ENCODE measurements at regions not wholly inside any gene's neighbourhood (a gene's known extent, or its start where the extent isn't known, plus 50 kb on each side); places are given as distances from the start of the nearest gene placed in this dataset.

DNA sequence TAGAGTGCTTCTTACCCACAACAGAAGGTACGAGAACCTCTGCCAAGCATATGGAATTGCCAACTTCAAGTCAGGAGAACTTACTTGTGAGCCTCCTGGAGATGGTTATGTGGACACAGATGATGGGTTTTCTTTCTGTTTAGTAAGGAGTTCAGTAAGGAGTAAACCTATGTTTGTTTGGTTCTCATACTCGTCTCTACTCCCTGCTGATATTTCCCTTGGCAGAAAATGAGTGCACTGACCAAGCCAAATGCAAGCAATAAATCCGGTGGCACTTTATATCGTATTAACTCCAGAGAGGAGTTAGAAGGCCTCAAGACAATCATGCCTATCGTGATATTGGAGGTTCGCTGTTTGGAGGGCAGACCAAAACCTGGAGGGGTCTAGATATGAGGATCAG lies 83.2 kb upstream of the CYP1B1 start (continued):
- TF ChIP-seq, protein P1, sequence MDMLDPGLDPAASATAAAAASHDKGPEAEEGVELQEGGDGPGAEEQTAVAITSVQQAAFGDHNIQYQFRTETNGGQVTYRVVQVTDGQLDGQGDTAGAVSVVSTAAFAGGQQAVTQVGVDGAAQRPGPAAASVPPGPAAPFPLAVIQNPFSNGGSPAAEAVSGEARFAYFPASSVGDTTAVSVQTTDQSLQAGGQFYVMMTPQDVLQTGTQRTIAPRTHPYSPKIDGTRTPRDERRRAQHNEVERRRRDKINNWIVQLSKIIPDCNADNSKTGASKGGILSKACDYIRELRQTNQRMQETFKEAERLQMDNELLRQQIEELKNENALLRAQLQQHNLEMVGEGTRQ (CRISPR knock-in tag; IDR thresholded peaks at IDR 0.05), result no peak

DNA sequence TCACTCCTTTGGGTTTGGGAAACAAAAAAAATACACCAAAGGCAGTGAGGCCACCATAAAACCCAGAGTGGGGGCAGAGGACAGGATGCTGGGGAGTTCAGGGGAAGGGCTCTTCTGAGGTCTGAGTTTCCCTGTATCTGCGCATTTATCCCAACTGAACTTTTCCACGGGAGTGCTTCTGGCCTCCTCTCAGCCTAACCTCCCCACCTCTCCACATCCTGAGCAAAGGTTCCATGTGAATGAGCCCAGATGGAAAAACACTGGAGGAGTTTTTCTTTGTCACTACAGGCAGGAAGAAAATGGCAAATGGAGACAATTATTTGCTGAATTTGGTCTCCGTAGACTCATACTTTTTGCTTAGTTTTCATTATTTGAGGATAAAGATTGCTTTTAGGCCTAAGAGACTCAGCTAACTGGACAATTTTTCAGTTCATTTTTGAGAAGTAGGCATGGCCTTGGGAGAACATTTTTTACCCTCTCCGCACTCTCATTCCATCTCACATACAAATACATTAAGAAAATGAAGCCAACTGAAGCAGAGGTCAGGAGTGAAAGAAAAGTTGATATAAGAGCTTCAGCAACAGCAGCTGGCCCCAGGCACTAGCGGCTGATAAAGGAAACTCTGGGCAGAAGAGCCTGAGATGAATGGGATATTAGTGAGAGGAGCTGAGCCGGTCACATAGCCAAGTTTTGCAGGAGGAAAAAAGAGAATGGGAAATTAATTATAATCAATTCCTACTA lies 82.6 kb upstream of the CYP1B1 start:
- Mint-ChIP-seq H3K36me3 (no peaks in the 10 kb centered on the region), H3K9me3 (no peaks in the 10 kb centered on the region; the same call in 1 of the 2 replicates)
- CTCF ChIA-PET, result no interaction called here

DNA sequence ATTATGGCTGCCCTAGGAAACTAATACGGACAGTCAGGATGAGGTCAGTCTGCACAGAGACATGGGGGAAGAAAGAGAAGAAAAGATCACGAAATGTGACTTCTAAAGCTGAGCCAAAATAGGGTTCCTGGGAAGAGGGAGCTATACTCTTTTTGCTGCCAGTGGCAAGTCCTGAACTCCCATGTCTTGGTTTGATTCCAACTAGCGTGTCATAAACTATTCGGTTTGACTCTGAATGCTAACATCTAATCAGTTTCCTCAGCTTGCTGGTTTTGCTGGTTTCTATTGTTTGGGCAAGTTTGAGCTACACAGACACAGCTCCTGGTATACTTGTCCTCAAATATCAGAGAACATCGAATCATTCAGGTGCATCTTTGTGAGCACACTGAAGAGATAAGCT lies 80.5 kb upstream of the CYP1B1 start:
- no peak for DNase-seq (ENCODE audit: low spot score)
- Mint-ChIP-seq H3K27ac (no peak overlapping the region), H3K36me3 (no peaks in the 10 kb centered on the region), H3K9me3 (no peaks in the 10 kb centered on the region; the same call in 1 of the 2 replicates), H3K27me3 (ENCODE audit: low read depth) (peaks cover 16% of the 10 kb centered on the region), H3K4me1 (peaks cover 12% of the 10 kb centered on the region), H3K4me3 (no peak overlapping the region)
- no peak for ATAC-seq
- CTCF ChIA-PET, result no interaction called here
- TF ChIP-seq, protein P2, sequence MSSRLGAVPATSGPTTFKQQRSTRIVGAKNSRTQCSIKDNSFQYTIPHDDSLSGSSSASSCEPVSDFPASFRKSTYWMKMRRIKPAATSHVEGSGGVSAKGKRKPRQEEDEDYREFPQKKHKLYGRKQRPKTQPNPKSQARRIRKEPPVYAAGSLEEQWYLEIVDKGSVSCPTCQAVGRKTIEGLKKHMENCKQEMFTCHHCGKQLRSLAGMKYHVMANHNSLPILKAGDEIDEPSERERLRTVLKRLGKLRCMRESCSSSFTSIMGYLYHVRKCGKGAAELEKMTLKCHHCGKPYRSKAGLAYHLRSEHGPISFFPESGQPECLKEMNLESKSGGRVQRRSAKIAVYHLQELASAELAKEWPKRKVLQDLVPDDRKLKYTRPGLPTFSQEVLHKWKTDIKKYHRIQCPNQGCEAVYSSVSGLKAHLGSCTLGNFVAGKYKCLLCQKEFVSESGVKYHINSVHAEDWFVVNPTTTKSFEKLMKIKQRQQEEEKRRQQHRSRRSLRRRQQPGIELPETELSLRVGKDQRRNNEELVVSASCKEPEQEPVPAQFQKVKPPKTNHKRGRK (CRISPR knock-in tag; IDR thresholded peaks at IDR 0.05; ENCODE audit: borderline replicate concordance), result no peak
- TF ChIP-seq GTF2I (CRISPR knock-in tag; conservative IDR thresholded peaks at IDR 0.05) (no peak), FOXP1 (CRISPR knock-in tag; IDR thresholded peaks at IDR 0.05; ENCODE audit: borderline replicate concordance) (no peak), TP53 (CRISPR knock-in tag; IDR thresholded peaks at IDR 0.05) (no peak), TEAD4 (CRISPR knock-in tag; IDR thresholded peaks at IDR 0.05) (no peak), ZNF317 (CRISPR knock-in tag; IDR thresholded peaks at IDR 0.05; ENCODE audit: borderline replicate concordance, low read depth) (no peak)
- TF ChIP-seq, protein P3, sequence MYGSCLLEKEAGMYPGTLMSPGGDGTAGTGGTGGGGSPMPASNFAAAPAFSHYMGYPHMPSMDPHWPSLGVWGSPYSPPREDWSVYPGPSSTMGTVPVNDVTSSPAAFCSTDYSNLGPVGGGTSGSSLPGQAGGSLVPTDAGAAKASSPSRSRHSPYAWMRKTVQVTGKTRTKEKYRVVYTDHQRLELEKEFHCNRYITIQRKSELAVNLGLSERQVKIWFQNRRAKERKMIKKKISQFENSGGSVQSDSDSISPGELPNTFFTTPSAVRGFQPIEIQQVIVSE (CRISPR knock-in tag; IDR thresholded peaks at IDR 0.05; ENCODE audit: borderline replicate concordance), result no peak
- TF ChIP-seq, protein P4, sequence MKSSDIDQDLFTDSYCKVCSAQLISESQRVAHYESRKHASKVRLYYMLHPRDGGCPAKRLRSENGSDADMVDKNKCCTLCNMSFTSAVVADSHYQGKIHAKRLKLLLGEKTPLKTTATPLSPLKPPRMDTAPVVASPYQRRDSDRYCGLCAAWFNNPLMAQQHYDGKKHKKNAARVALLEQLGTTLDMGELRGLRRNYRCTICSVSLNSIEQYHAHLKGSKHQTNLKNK (CRISPR knock-in tag; IDR thresholded peaks at IDR 0.05), result no peak
- TF ChIP-seq, protein P1 (CRISPR knock-in tag; IDR thresholded peaks at IDR 0.05), result no peak
- POLR2A ChIA-PET, result interaction anchor here (0.6 kb wide), 1 partner anchor 14 kb away, joined by 3 read pairs; no protein-coding TSS in a partner anchor

More for the DNA sequence above, 82.6 kb upstream of the CYP1B1 start:
- ATAC-seq, result no peak
- H3K4me3 Mint-ChIP-seq, result no peak overlapping the region
- DNase-seq (ENCODE audit: low spot score), result no peak
- H3K4me1 Mint-ChIP-seq, result peaks cover 12% of the 10 kb centered on the region
- no peak for TF ChIP-seq ZNF423 (CRISPR knock-in tag; IDR thresholded peaks at IDR 0.05)
- H3K27ac Mint-ChIP-seq, result no peak overlapping the region; the same call in 1 of the 2 replicates
- POLR2A ChIA-PET, result no interaction called here
- H3K27me3 Mint-ChIP-seq (ENCODE audit: low read depth), result peaks cover 18% of the 10 kb centered on the region

DNA sequence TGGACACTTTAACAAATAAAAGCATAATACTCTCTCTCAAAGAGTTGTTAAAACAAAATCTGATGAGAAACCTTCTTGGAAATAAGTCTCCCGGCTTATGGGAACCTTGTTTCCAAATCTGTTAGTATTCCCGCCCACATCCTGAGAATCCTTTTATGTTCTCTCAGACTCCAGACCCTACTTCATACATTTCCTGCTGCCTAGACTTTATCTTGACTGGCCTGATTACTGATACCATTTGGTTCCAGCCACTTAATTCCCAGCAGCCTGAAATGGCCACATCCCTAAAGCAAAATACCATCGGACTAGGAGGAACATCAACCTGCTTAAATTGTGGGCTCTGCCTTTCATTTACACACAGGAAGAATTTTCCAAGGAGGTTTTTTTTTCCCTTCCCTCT lies 79.1 kb upstream of the CYP1B1 start:
- Mint-ChIP-seq H3K27me3 (ENCODE audit: low read depth) (peaks cover 4% of the 10 kb centered on the region; the same call in 1 of the 2 replicates), H3K4me1 (peaks cover 4% of the 10 kb centered on the region), H3K36me3 (no peaks in the 10 kb centered on the region), H3K4me3 (no peak overlapping the region), H3K27ac (no peak overlapping the region), H3K9me3 (no peaks in the 10 kb centered on the region; the same call in 1 of the 2 replicates)
- DNase-seq (ENCODE audit: low spot score) (no peak), ATAC-seq (no peak)
- ChIA-PET CTCF (no interaction called here), POLR2A (no interaction called here)
- TF ChIP-seq, protein P5, sequence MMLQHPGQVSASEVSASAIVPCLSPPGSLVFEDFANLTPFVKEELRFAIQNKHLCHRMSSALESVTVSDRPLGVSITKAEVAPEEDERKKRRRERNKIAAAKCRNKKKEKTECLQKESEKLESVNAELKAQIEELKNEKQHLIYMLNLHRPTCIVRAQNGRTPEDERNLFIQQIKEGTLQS (CRISPR knock-in tag; conservative IDR thresholded peaks at IDR 0.05), result no peak
- TF ChIP-seq JAZF1 (CRISPR knock-in tag; IDR thresholded peaks at IDR 0.05) (no peak), ZNF671 (CRISPR knock-in tag; IDR thresholded peaks at IDR 0.05) (no peak), HMGA2 (CRISPR knock-in tag; IDR thresholded peaks at IDR 0.05) (no peak), ATF1 (CRISPR knock-in tag; IDR thresholded peaks at IDR 0.05) (no peak), SMAD3 (CRISPR knock-in tag; IDR thresholded peaks at IDR 0.05; ENCODE audit: borderline replicate concordance) (no peak), SP1 (CRISPR knock-in tag; conservative IDR thresholded peaks at IDR 0.05) (no peak), ZNF219 (CRISPR knock-in tag; IDR thresholded peaks at IDR 0.05; ENCODE audit: borderline replicate concordance) (no peak)
- TF ChIP-seq, protein P6, sequence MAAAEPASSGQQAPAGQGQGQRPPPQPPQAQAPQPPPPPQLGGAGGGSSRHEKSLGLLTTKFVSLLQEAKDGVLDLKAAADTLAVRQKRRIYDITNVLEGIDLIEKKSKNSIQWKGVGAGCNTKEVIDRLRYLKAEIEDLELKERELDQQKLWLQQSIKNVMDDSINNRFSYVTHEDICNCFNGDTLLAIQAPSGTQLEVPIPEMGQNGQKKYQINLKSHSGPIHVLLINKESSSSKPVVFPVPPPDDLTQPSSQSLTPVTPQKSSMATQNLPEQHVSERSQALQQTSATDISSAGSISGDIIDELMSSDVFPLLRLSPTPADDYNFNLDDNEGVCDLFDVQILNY (CRISPR knock-in tag; IDR thresholded peaks at IDR 0.05), result no peak
- TF ChIP-seq, protein P7, sequence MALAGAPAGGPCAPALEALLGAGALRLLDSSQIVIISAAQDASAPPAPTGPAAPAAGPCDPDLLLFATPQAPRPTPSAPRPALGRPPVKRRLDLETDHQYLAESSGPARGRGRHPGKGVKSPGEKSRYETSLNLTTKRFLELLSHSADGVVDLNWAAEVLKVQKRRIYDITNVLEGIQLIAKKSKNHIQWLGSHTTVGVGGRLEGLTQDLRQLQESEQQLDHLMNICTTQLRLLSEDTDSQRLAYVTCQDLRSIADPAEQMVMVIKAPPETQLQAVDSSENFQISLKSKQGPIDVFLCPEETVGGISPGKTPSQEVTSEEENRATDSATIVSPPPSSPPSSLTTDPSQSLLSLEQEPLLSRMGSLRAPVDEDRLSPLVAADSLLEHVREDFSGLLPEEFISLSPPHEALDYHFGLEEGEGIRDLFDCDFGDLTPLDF (CRISPR knock-in tag; IDR thresholded peaks at IDR 0.05), result no peak
- TF ChIP-seq, protein P8, sequence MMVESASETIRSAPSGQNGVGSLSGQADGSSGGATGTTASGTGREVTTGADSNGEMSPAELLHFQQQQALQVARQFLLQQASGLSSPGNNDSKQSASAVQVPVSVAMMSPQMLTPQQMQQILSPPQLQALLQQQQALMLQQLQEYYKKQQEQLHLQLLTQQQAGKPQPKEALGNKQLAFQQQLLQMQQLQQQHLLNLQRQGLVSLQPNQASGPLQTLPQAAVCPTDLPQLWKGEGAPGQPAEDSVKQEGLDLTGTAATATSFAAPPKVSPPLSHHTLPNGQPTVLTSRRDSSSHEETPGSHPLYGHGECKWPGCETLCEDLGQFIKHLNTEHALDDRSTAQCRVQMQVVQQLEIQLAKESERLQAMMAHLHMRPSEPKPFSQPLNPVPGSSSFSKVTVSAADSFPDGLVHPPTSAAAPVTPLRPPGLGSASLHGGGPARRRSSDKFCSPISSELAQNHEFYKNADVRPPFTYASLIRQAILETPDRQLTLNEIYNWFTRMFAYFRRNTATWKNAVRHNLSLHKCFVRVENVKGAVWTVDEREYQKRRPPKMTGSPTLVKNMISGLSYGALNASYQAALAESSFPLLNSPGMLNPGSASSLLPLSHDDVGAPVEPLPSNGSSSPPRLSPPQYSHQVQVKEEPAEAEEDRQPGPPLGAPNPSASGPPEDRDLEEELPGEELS (CRISPR knock-in tag; IDR thresholded peaks at IDR 0.05), result no peak
